H9 (cell line): ENCODE measurements at regions not wholly inside any gene's neighbourhood (a gene's known extent, or its start where the extent isn't known, plus 50 kb on each side); places are given as distances from the start of the nearest gene placed in this dataset.

Source experiments
- DNase-seq: peaks from one replicate; pipeline ENCODE4 v3.0.0-alpha.2; 2017
- H2AFZ ChIP-seq: one replicate; pipeline ENCODE4 v1.6.1; 2013; ENCODE audit warnings: mild to moderate bottlenecking, low read length, control low read depth, moderate library complexity
- H2AK5ac ChIP-seq: 2 replicates; pipeline ENCODE4 v1.6.1; 2013; ENCODE audit warnings: low read length, control low read depth, mixed read lengths; ENCODE audit not compliant: insufficient read length
- H2BK120ac ChIP-seq: one replicate; pipeline ENCODE4 v1.6.1; 2013; ENCODE audit warnings: low read depth, mild to moderate bottlenecking, low read length, control low read depth, inconsistent platforms; ENCODE audit not compliant: poor library complexity, severe bottlenecking
- H2BK12ac ChIP-seq: 2 replicates; pipeline ENCODE4 v1.6.1; 2013; ENCODE audit warnings: low read length, control low read depth, mixed read lengths, low read depth; ENCODE audit not compliant: insufficient read length
- H2BK15ac ChIP-seq: 2 replicates; pipeline ENCODE4 v1.6.1; 2013; ENCODE audit warnings: low read depth, low read length, control low read depth
- H2BK20ac ChIP-seq: one replicate; pipeline ENCODE4 v1.6.1; 2013; ENCODE audit warnings: low read depth, mild to moderate bottlenecking, low read length, control low read depth, inconsistent platforms; ENCODE audit not compliant: poor library complexity, severe bottlenecking
- H2BK5ac ChIP-seq: 2 replicates; pipeline ENCODE4 v1.6.1; 2013; ENCODE audit warnings: low read length, control low read depth, mixed read lengths; ENCODE audit not compliant: insufficient read length
- H3K14ac ChIP-seq: 2 replicates; pipeline ENCODE4 v1.6.1; 2013; ENCODE audit warnings: low read length, control low read depth; ENCODE audit not compliant: insufficient read depth
- H3K18ac ChIP-seq: 2 replicates; pipeline ENCODE4 v1.6.1; 2013; ENCODE audit warnings: low read depth, mild to moderate bottlenecking, mixed read lengths, low read length, control low read depth; ENCODE audit not compliant: insufficient read length
- H3K23ac ChIP-seq: 2 replicates; pipeline ENCODE4 v1.6.1; 2013; ENCODE audit warnings: low read length, control low read depth, mixed read lengths, low read depth; ENCODE audit not compliant: insufficient read length
- H3K23me2 ChIP-seq: 2 replicates; pipeline ENCODE4 v1.6.1; 2013; ENCODE audit warnings: low read depth, mild to moderate bottlenecking, mixed read lengths, low read length, control low read depth; ENCODE audit not compliant: insufficient read length, poor library complexity, severe bottlenecking
- H3K27ac ChIP-seq: 2 replicates; pipeline ENCODE4 v1.5.1; 2013; ENCODE audit warnings: low read length, control low read depth, mixed read lengths, low read depth; ENCODE audit not compliant: insufficient read length
- H3K27me3 ChIP-seq: 2 replicates; pipeline ENCODE4 v1.6.1; 2013; ENCODE audit warnings: low read length, control low read depth, inconsistent platforms; ENCODE audit not compliant: insufficient read depth
- H3K4ac ChIP-seq: 2 replicates; pipeline ENCODE4 v1.6.1; 2013; ENCODE audit warnings: low read depth, mild to moderate bottlenecking, control low read depth, inconsistent platforms, low read length, moderate library complexity
- H3K4me1 ChIP-seq: 2 replicates; pipeline ENCODE4 v1.6.1; 2013; ENCODE audit warnings: low read length, control low read depth, inconsistent platforms; ENCODE audit not compliant: insufficient read depth
- H3K4me2 ChIP-seq: 2 replicates; pipeline ENCODE4 v1.6.1; 2013; ENCODE audit warnings: low read length, control low read depth, mixed read lengths; ENCODE audit not compliant: insufficient read length, insufficient read depth
- H3K56ac ChIP-seq: 2 replicates; pipeline ENCODE4 v1.6.1; 2013; ENCODE audit warnings: low read depth, mild to moderate bottlenecking, mixed read lengths, low read length, control low read depth; ENCODE audit not compliant: insufficient read length
- H3K79me1 ChIP-seq: 2 replicates; pipeline ENCODE4 v1.6.1; 2013; ENCODE audit warnings: low read depth, mild to moderate bottlenecking, moderate library complexity, low read length, control low read depth, inconsistent platforms; ENCODE audit not compliant: insufficient read depth, poor library complexity, severe bottlenecking
- H3K79me2 ChIP-seq: 2 replicates; pipeline ENCODE4 v1.6.1; 2013; ENCODE audit warnings: low read length, control low read depth, inconsistent platforms; ENCODE audit not compliant: insufficient read depth
- H3K9ac ChIP-seq: 2 replicates; pipeline ENCODE4 v1.6.1; 2013; ENCODE audit warnings: low read length, control low read depth, mixed read lengths; ENCODE audit not compliant: insufficient read length; ENCODE audit errors: extremely low read depth
- H3K9me3 ChIP-seq: one replicate; pipeline ENCODE4 v1.6.1; 2013; ENCODE audit warnings: low read depth, low read length, inconsistent platforms; ENCODE audit not compliant: control insufficient read depth
- H3T11ph ChIP-seq: one replicate; pipeline ENCODE4 v1.6.1; 2013; ENCODE audit warnings: mild to moderate bottlenecking, low read length, control low read depth, inconsistent platforms
- H4K20me1 ChIP-seq: one replicate; pipeline ENCODE4 v1.6.1; 2013; ENCODE audit not compliant: control insufficient read depth, insufficient read length, insufficient read depth
- H4K5ac ChIP-seq: 2 replicates; pipeline ENCODE4 v1.6.1; 2013; ENCODE audit warnings: low read depth, mild to moderate bottlenecking, mixed read lengths, low read length, control low read depth; ENCODE audit not compliant: insufficient read length
- H4K8ac ChIP-seq: replicated peaks from 2 replicates; pipeline ENCODE4 v1.6.1; 2013; ENCODE audit warnings: low read length, control low read depth, mixed read lengths, low read depth; ENCODE audit not compliant: insufficient read length
- H4K91ac ChIP-seq: 2 replicates; pipeline ENCODE4 v1.6.1; 2013; ENCODE audit warnings: low read depth, mild to moderate bottlenecking, moderate library complexity, mixed read lengths, low read length, control low read depth; ENCODE audit not compliant: insufficient read length
- H3K27ac Mint-ChIP-seq, 3 experiments: 2 replicates in 2 of 3; 3 replicates in 1 of 3; pipeline ENCODE4 v1.8.0; 2020 to 2021; ENCODE audit warnings: mixed read lengths in 3 of 3, mild to moderate bottlenecking in 1 of 3, moderate library complexity in 1 of 3
- H3K27me3 Mint-ChIP-seq: 2 replicates; pipeline ENCODE4 v1.8.0; 2021; ENCODE audit warnings: low read depth, mild to moderate bottlenecking, moderate library complexity, mixed read lengths
- H3K36me3 Mint-ChIP-seq, 3 experiments: 2 replicates in 2 of 3; 3 replicates in 1 of 3; pipeline ENCODE4 v1.8.0; 2020 to 2021; ENCODE audit warnings: low read depth in 3 of 3, mixed read lengths in 3 of 3; ENCODE audit not compliant: insufficient read depth in 1 of 3
- H3K4me1 Mint-ChIP-seq, 2 experiments: 2 replicates each; pipeline ENCODE4 v1.8.0; 2020; ENCODE audit warnings: mixed read lengths in 2 of 2
- H3K4me3 Mint-ChIP-seq, 2 experiments: 2 replicates in 1 of 2; 3 replicates in 1 of 2; pipeline ENCODE4 v1.8.0; 2020 to 2021; ENCODE audit warnings: mild to moderate bottlenecking in 2 of 2, mixed read lengths in 2 of 2, moderate library complexity in 1 of 2
- H3K9me3 Mint-ChIP-seq, 2 experiments: 2 replicates in 1 of 2; 3 replicates in 1 of 2; pipeline ENCODE4 v1.8.0; 2020; ENCODE audit warnings: mild to moderate bottlenecking in 2 of 2, mixed read lengths in 2 of 2, moderate library complexity in 1 of 2
- WGBS: extraction: QIAGEN DNeasy Blood & Tissue Kit; methylation state at CpG from one replicate; pipeline ENCODE4 v1.1.7; 2013; ENCODE audit warnings: missing lambda C conversion rate, low lambda C conversion rate, mixed read lengths; ENCODE audit not compliant: insufficient read length; ENCODE audit errors: extremely low coverage; 5-methylcytosine and 5-hydroxymethylcytosine counted together
- TF ChIP-seq, protein P1 (sequence below): fragments of 200-600 bp; sonication (generic); conservative IDR thresholded peaks from 3 replicates; pipeline ENCODE4 v1.8.0; 2021; ENCODE audit warnings: antibody characterized with exemption, mild to moderate bottlenecking

DNA sequence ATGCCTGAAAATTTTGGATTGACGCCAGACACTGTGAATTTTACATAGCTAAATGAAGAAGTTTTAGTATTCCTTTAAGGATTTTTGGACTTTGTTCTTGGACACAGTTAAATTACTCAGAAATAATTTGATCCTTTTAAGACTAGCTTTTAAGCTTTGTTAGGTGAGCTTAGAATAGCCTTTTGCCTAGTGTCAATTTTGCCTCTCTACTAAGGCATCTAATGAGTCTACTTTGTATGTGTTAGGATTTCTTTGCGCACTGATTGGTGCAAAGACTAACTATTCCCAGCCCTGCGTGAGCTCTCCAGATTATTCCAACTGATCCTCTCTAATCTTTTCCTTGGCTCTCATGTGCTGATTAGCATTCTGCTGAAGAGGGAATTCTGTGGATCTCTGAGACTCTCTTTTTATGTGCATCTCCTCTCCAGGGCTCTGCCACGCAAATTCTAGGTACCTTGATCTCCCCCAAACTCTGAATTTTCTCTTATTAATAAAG is 128.1 kb upstream of the BCL9 start:
- no peak overlapping the region for H3K4me2 ChIP-seq
- H3K27me3 ChIP-seq, result no peaks in the 10 kb centered on the region
- no peaks in the 10 kb centered on the region for H3K9me3 ChIP-seq
- H3K4ac ChIP-seq, result no peak overlapping the region
- no CpG with 5 or more reads among the region's 4 CpGs for WGBS
- TF ChIP-seq, protein P1, sequence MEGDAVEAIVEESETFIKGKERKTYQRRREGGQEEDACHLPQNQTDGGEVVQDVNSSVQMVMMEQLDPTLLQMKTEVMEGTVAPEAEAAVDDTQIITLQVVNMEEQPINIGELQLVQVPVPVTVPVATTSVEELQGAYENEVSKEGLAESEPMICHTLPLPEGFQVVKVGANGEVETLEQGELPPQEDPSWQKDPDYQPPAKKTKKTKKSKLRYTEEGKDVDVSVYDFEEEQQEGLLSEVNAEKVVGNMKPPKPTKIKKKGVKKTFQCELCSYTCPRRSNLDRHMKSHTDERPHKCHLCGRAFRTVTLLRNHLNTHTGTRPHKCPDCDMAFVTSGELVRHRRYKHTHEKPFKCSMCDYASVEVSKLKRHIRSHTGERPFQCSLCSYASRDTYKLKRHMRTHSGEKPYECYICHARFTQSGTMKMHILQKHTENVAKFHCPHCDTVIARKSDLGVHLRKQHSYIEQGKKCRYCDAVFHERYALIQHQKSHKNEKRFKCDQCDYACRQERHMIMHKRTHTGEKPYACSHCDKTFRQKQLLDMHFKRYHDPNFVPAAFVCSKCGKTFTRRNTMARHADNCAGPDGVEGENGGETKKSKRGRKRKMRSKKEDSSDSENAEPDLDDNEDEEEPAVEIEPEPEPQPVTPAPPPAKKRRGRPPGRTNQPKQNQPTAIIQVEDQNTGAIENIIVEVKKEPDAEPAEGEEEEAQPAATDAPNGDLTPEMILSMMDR, result no peak
- H2BK20ac ChIP-seq, result no peak overlapping the region
- H3K23me2 ChIP-seq, result no peaks in the 10 kb centered on the region
- Mint-ChIP-seq H3K36me3 (no peaks in the 10 kb centered on the region), H3K9me3 (peaks cover 16 to 19% of the 10 kb centered on the region in 2 experiments; a peak in 4 of 5 replicates), H3K27ac (no peak overlapping the region), H3K4me3 (no peak overlapping the region), H3K4me1 (no peaks in the 10 kb centered on the region), H3K27me3 (no peaks in the 10 kb centered on the region; the same call in 1 of the 2 replicates)
- no peak overlapping the region for H2BK12ac ChIP-seq
- no peak overlapping the region for H4K91ac ChIP-seq
- no peaks in the 10 kb centered on the region for H3K79me1 ChIP-seq
- H2BK5ac ChIP-seq, result no peak overlapping the region
- H3K14ac ChIP-seq, result no peak overlapping the region
- H2AK5ac ChIP-seq, result no peak overlapping the region
- no peaks in the 10 kb centered on the region for H3K79me2 ChIP-seq
- H2BK15ac ChIP-seq, result no peak overlapping the region
- no peak overlapping the region for H3K18ac ChIP-seq
- no peak overlapping the region for H3K56ac ChIP-seq
- no peak overlapping the region for H2BK120ac ChIP-seq
- no peak overlapping the region for H4K8ac ChIP-seq
- no peak overlapping the region for H3K27ac ChIP-seq
- no peak overlapping the region for H2AFZ ChIP-seq
- no peaks in the 10 kb centered on the region for H3K4me1 ChIP-seq
- no peak overlapping the region for H3K23ac ChIP-seq
- H3K9ac ChIP-seq, result no peak overlapping the region
- DNase-seq, result no peak
- no peak overlapping the region for H3T11ph ChIP-seq
- H4K20me1 ChIP-seq, result no peaks in the 10 kb centered on the region
- no peak overlapping the region for H4K5ac ChIP-seq
